HuH-7 (cell line): ENCODE measurements at regions not wholly inside any gene's neighbourhood (a gene's known extent, or its start where the extent isn't known, plus 50 kb on each side); places are given as distances from the start of the nearest gene placed in this dataset.
"Not testable (repeated sequence)": the region's sequence is repeated elsewhere in the genome, so short reads cannot be mapped to it uniquely, and the experiment has no call there.

Experiments used
- DNase-seq: peaks from one replicate; pipeline ENCODE4 v3.0.0; 2011; ENCODE audit warnings: low spot score

GRCh38 chr18:39296293-39296888 lies 1730.8 kb upstream of the CELF4 start:
- DNase-seq = no peak

- DNase-seq = no peak
These were observed 1711.2 kb upstream of the CELF4 start for GRCh38 chr18:39276764-39277163.

DNA sequence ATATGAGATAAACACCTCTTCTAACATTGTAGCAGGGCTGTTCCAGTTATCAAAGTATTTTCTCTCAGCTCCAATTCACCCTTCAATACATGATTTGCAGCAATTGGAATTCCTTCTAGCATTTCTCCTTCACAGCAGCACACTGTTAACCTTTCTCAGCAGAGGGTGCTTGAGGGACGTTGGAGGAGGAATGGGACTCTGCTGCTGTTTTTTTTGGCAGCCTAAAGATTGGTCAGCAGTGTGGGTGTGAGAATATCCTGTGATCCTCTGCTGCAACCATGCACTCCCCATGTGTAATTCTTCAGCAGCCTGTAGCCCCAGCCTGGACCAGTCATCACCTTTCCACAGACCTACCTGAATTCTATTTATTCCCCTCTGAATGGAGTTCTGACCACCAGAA lies 1708.9 kb upstream of the CELF4 start:
- no peak for DNase-seq

DNA sequence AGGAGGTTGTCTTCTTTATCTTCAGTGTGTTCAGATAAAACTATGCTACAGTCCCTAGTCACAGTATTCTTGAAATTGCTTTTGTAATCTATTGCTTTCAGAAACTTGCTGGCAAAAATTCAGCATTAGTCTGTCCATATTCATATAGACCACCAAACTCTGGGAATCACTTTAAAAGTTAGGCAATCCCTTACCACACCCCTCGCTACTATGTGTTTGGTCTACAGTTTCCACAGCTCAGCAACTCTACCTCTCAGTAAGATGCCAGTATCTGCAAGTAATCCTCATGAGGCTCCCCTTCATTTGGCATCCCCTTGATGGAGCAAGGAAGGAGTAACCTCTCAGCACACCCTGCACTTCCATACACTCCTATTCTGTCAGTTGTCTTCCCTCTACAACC lies 1706.6 kb upstream of the CELF4 start:
- DNase-seq = no peak

- no peak for DNase-seq
These were observed 1706.1 kb upstream of the CELF4 start for GRCh38 chr18:39271654-39272053.

GRCh38 chr18:39260565-39260964 lies 1695.0 kb upstream of the CELF4 start:
- DNase-seq = no peak

DNA sequence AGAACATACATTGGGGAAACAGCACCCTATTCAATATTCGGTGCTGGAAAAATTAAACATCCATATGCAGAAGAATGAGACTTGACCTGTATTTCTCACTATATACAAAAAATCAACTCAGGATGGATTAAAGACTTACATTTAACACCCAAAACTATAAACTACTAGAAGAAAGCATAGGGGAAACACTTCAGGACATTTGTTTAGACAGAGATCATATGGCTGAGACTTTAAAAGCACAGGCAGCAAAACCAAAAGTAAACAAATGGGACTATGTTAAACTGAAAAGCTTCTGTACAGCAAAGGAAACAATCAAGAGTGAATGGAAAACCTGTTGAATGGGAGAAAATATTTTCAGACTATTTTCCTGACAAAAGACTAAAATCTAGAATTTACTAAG lies 1694.1 kb upstream of the CELF4 start:
- no peak for DNase-seq

GRCh38 chr18:39244242-39244641 lies 1678.6 kb upstream of the CELF4 start:
- no peak for DNase-seq

DNA sequence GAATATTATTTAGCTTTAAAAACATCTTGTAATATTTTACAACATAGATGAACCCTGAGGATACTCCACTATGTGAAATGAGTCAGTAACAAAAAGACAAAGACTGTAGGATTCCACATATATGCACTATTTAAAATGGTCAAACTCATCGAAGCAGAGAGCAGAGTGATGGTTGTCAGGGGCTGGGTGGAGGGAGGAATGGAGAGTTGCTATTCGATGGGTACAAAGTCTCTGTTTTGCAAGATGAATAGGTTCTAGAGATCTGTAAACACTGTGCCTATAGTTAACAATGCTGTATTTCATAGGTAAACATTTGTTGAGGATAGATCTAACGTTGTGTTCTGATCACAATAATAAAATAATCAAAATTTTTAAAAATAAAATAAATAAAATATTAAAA lies 1675.9 kb upstream of the CELF4 start:
- peak; percentile 17 for DNase-seq

GRCh38 chr18:39238981-39239660 lies 1673.5 kb upstream of the CELF4 start:
- DNase-seq = no peak

DNA sequence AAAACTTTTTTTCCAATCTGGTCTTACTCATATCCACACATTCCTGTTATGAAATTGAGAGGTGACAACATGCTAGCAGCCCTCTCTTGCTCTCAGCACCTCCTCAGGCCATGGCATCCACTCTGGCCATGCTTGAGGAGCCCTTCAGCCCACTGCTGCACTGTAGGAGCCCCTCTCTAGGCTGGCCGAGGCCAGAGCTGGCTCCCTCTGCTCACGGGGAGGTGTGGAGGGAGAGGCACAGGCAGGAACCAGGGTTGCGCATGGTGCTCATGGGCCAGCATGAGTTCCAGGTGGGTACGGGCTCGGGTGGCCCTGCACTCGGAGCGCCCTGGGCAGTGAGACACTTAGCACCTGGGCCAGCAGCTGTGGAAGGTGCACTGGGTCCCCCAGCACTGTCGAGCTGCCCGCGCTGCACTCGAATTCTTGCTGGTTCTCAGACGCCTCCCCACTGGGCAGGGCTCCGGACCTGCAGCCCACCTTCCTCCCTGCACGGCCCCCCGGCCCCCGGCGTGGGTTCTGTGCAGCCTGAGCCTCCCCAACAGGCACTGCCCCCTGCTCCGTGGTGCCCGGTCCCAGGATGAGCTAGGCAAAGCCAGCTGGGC lies 1669.6 kb upstream of the CELF4 start:
- no peak for DNase-seq

GRCh38 chr18:39232937-39233336 lies 1667.3 kb upstream of the CELF4 start:
- no peak for DNase-seq

DNA sequence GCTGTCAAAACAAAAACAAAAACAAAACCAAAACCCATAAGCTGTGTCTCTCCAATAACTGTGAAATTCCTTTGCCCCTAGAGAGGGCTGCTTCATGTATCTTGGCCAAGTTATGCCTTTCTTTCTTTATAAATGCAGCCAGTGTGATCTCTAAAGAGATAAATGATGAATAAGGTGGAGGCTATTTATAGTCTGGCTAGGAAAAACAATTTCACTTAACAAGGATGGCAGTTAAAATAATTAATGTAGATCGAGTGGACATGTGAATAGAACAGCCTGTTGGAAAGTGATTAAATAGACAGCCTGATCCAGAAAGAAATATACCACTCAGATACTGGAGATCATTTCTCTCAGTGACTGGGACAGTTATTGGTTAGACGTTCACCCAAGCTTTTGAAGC lies 1666.9 kb upstream of the CELF4 start:
- DNase-seq = no peak

DNA sequence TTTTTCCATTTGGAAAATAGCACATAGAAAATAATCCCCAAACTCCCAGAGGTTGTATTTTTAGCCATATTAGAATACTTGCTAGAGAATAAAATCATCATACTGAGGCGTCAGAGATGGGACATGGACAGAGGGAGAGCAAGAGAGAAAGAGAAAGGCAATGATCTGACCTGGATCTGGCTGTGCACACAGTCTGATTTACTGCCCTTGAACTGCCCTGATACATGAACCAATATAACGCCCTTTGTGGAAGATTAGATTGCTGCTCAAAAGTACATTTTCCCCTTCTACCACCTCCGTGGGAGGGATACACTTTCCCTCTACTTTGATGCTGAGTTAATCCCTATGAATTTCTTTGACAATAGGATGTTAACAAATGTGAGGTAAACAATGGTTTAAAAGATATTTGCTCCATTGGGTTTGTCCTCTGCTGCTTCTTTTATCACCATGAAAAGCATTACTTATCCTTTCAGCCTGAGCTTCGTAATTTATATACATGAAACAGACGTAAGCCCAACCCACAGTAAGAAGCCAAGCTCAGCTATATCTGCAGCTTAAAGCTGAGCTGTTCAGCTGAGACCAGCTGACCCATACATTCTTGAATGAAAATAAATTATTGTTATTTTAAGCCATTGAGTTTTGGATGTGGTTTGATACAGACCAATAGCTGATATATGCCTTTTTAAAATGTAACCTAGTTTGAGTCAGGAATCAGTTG lies 1664.6 kb upstream of the CELF4 start:
- no peak for DNase-seq

GRCh38 chr18:39227769-39228168 lies 1662.2 kb upstream of the CELF4 start:
- DNase-seq = not testable (repeated sequence)

DNA sequence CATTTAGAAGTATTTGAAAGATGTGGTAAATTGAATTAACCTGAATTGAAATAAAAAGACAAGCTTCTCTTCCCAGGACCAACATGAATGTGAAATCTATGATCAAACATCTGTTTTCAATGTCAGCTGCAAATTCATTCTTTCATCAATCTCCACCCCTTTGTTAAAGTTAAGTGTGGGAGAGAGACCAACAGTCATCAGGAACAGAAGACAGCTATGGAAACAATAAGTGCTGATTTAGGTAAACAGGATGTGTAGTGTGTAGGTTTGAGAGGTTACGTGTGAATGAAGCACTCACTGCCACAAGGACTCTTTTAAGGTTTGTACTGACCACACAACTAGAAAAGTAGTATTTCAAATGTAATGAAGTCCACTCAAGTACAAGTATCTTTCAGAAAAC lies 1659.8 kb upstream of the CELF4 start:
- DNase-seq = no peak

DNA sequence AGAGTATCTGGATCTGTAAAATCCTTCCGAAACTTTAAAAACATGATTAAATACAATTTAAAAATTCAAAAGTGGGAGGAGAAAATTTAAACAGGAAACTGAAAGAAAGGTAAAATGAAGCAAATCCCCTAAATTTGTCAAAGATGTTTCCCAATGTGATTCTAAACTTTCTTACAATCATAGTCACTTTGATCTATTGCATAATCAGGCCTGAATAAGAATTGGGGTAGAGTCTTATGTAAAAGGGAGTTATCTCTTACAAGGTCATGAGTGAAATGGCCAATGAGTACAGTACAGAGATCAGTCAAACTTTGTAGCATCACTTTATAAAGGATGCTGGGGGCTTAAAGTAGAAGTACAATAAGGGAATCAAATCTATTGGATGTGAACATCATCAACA lies 1657.7 kb upstream of the CELF4 start:
- DNase-seq = no peak

GRCh38 chr18:39215920-39216319 lies 1650.3 kb upstream of the CELF4 start:
- DNase-seq = no peak

GRCh38 chr18:39211461-39211860 lies 1645.9 kb upstream of the CELF4 start:
- DNase-seq = no peak

GRCh38 chr18:39209173-39209572 lies 1643.6 kb upstream of the CELF4 start:
- DNase-seq = no peak

- no peak for DNase-seq
These were observed 1643.1 kb upstream of the CELF4 start for GRCh38 chr18:39208729-39209128.

DNA sequence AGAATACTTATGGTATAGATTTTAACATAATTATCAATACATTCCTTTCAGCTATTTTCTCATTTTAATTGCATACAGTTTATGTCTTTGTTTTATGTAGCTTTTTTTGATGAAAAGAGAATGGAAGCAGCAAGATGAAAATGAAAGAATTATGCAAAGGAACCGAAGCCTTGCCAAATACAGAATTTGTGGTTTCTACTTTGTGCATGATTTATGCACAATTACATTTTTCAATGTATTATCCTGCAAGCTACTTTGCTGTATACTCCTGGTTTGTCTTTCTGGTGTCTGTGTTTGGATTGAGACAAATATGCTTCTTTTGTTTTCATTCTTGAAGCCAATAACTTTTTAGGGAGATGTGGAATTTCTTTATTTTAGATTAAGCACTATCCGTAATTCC lies 1642.6 kb upstream of the CELF4 start:
- DNase-seq = no peak
